GM23338 (cell line): ENCODE measurements at regions not wholly inside any gene's neighbourhood (a gene's known extent, or its start where the extent isn't known, plus 50 kb on each side); places are given as distances from the start of the nearest gene placed in this dataset.

Experiments used
- CTCF ChIP-seq, 2 experiments: fragments of 200-600 bp in 1 of 2; sonication (generic) in 1 of 2; conservative IDR thresholded peaks; 2 replicates each; pipeline versions ENCODE4 v1.5.1 to v1.6.1; 2016 to 2017; ENCODE audit warnings: antibody characterized with exemption in 2 of 2, low read depth in 2 of 2, mild to moderate bottlenecking in 2 of 2, moderate library complexity in 1 of 2
- EZH2 ChIP-seq: fragments of 200-600 bp; sonication (generic); IDR thresholded peaks from one replicate; pipeline ENCODE4 v1.8.0; 2017; ENCODE audit warnings: antibody characterized with exemption, mild to moderate bottlenecking, low read depth; ENCODE audit not compliant: unreplicated experiment
- EZH2phosphoT487 ChIP-seq: fragments of 200-600 bp; sonication (generic); IDR thresholded peaks from one replicate; pipeline ENCODE4 v1.8.1; 2018; ENCODE audit warnings: antibody characterized with exemption; ENCODE audit not compliant: unreplicated experiment
- STAT1 ChIP-seq: IDR thresholded peaks from one replicate; pipeline ENCODE4 v1.6.1; 2016; ENCODE audit warnings: antibody characterized with exemption; ENCODE audit not compliant: unreplicated experiment
- TF ChIP-seq, protein P1 (sequence below): IDR thresholded peaks from 2 replicates; pipeline ENCODE4 v1.6.1; 2016; ENCODE audit warnings: antibody characterized with exemption

GRCh38 chr5:165538065-165538464 is 2032.6 kb downstream of the MAT2B start:
- TF ChIP-seq STAT1, result no peak
- no peak for TF ChIP-seq CTCF (conservative IDR thresholded peaks at IDR 0.05; ENCODE audit: low read depth in 2 of 2)
- no peak for TF ChIP-seq EZH2
- no peak for TF ChIP-seq EZH2phosphoT487
- TF ChIP-seq, protein P1, sequence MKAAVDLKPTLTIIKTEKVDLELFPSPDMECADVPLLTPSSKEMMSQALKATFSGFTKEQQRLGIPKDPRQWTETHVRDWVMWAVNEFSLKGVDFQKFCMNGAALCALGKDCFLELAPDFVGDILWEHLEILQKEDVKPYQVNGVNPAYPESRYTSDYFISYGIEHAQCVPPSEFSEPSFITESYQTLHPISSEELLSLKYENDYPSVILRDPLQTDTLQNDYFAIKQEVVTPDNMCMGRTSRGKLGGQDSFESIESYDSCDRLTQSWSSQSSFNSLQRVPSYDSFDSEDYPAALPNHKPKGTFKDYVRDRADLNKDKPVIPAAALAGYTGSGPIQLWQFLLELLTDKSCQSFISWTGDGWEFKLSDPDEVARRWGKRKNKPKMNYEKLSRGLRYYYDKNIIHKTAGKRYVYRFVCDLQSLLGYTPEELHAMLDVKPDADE, result no peak
